Spleen (tissue), 11 donors: ENCODE measurements at regions not wholly inside any gene's neighbourhood (a gene's known extent, or its start where the extent isn't known, plus 50 kb on each side); places are given as distances from the start of the nearest gene placed in this dataset.

Source experiments
- DNase-seq: peaks from one replicate; pipeline ENCODE4 v3.0.0-alpha.2; 2020
- H3K27ac ChIP-seq, 8 donors: fragments of 200-600 bp; sonication (generic) in 7 of 8; 1 replicate in 4 of 8; 2 replicates in 4 of 8; pipeline versions ENCODE4 v1.5.0 to v1.8.0; 2016 to 2021; ENCODE audit warnings: inconsistent platforms in 4 of 8, mild to moderate bottlenecking in 4 of 8, moderate library complexity in 1 of 8
- H3K27me3 ChIP-seq, 7 donors: fragments of 200-600 bp; sonication (generic) in 6 of 7; replicated peaks in 1 of 7; 1 replicate in 4 of 7; 2 replicates in 3 of 7; pipeline versions ENCODE4 v1.5.0 to v1.8.0; 2016 to 2021; ENCODE audit warnings: inconsistent platforms in 3 of 7, mild to moderate bottlenecking in 1 of 7
- H3K36me3 ChIP-seq, 6 donors: fragments of 200-600 bp; sonication (generic) in 5 of 6; 1 replicate in 4 of 6; 2 replicates in 2 of 6; pipeline versions ENCODE4 v1.5.0 to v1.8.0; 2016 to 2021; ENCODE audit warnings: inconsistent platforms in 2 of 6
- H3K4me1 ChIP-seq, 6 donors: fragments of 200-600 bp; sonication (generic) in 5 of 6; 1 replicate in 3 of 6; 2 replicates in 3 of 6; pipeline versions ENCODE4 v1.5.0 to v1.8.0; 2016 to 2021; ENCODE audit warnings: inconsistent platforms in 3 of 6
- H3K4me3 ChIP-seq, 8 donors: fragments of 200-600 bp; sonication (generic) in 7 of 8; 1 replicate in 4 of 8; 2 replicates in 4 of 8; pipeline versions ENCODE4 v1.5.0 to v1.8.0; 2016 to 2021; ENCODE audit warnings: inconsistent platforms in 4 of 8, mild to moderate bottlenecking in 4 of 8, moderate library complexity in 2 of 8
- H3K9me3 ChIP-seq, 8 donors: fragments of 200-600 bp; sonication (generic) in 7 of 8; 1 replicate in 4 of 8; 2 replicates in 4 of 8; pipeline versions ENCODE4 v1.5.0 to v1.8.0; 2016 to 2021; ENCODE audit warnings: inconsistent platforms in 4 of 8
- CTCF ChIP-seq, 11 experiments: fragments of 200-600 bp in 7 of 11; fragments of 450-650 bp in 4 of 11; sonication (generic) in 4 of 11; IDR thresholded peaks in 8 of 11; conservative IDR thresholded peaks in 3 of 11; 1 replicate in 7 of 11; 2 replicates in 4 of 11; pipeline versions ENCODE4 v1.4.0 to v1.8.0; 2016 to 2021; ENCODE audit warnings: antibody characterized with exemption in 11 of 11, inconsistent platforms in 4 of 11, mild to moderate bottlenecking in 1 of 11
- POLR2A ChIP-seq, 3 donors: fragments of 450-650 bp; IDR thresholded peaks; one replicate each; pipeline ENCODE4 v1.5.1; 2017; ENCODE audit warnings: antibody characterized with exemption in 3 of 3, mild to moderate bottlenecking in 1 of 3
- POLR2AphosphoS5 ChIP-seq, 3 donors: sonication (generic); formaldehyde crosslinking; IDR thresholded peaks; one replicate each; pipeline ENCODE4 v1.5.1; 2017; ENCODE audit warnings: antibody characterized with exemption in 3 of 3
- WGBS, 5 donors: extraction: QIAGEN DNeasy Blood & Tissue Kit in 3 of 5; methylation state at CpG; one replicate each; pipeline versions ENCODE4 v1.1.5 to v1.1.7; 2013 to 2018; 5-methylcytosine and 5-hydroxymethylcytosine counted together
- intact Hi-C: fragments of 100-400 bp; cut with DNase I; formaldehyde crosslinking; loops from one replicate; pipeline ENCODE4 v1.15.0; 2023; ENCODE audit warnings: low total_unique reads
- donor health status: healthy with polysubstance abuse.
- donor health status: DM: no; HTN: no; CAD: no; lungs with moderate emphysema.
- donor health status: DM: no; HTN: no; CAD: no.
- donor health status: Bipolar disorder and iron deficiency.
- donor health status: healthy.
- donor health status: DM: no; HTN: no; CAD: no.
- donor health status: DM: yes; HTN: yes; CAD: no.

GRCh38 chr2:122643725-122644329 lies 888.4 kb downstream of the TSN start:
- Histone ChIP-seq H3K27me3 (no peaks in the 10 kb centered on the region), H3K36me3 (no peaks in the 10 kb centered on the region), H3K27ac (no peak overlapping the region), H3K4me3 (no peak overlapping the region), H3K9me3 (peaks cover 0 to 7% (median 0%) of the 10 kb centered on the region in 8 donors), H3K4me1 (no peaks in the 10 kb centered on the region)
- TF ChIP-seq POLR2AphosphoS5 (IDR thresholded peaks at IDR 0.05) (no peak), POLR2A (IDR thresholded peaks at IDR 0.05) (no peak), CTCF (IDR thresholded peaks at IDR 0.05 in 8 of 11, conservative IDR thresholded peaks at IDR 0.05 in 3 of 11) (no peak)
- intact Hi-C loops, result no loop called here
- WGBS, 5 donors, result 73 to 93% (median 84%) methylated on average over 1 of the region's 1 CpG
- no peak for DNase-seq

- H3K4me1 ChIP-seq, result no peaks in the 10 kb centered on the region
- no peak overlapping the region for H3K4me3 ChIP-seq
- no peaks in the 10 kb centered on the region for H3K9me3 ChIP-seq
- no peak overlapping the region for H3K27ac ChIP-seq
- TF ChIP-seq POLR2A (IDR thresholded peaks at IDR 0.05), result no peak
- TF ChIP-seq CTCF (IDR thresholded peaks at IDR 0.05 in 8 of 11, conservative IDR thresholded peaks at IDR 0.05 in 3 of 11), result no peak
- no peak for TF ChIP-seq POLR2AphosphoS5 (IDR thresholded peaks at IDR 0.05)
- 49 to 81% (median 74%) methylated on average over 2 of the region's 2 CpGs for WGBS, 5 donors
- DNase-seq, result no peak
- no peaks in the 10 kb centered on the region for H3K36me3 ChIP-seq
- no peaks in the 10 kb centered on the region for H3K27me3 ChIP-seq
- intact Hi-C loops, result no loop called here
These were observed 895.8 kb downstream of the TSN start for GRCh38 chr2:122651236-122651635.

- no peak overlapping the region for H3K27ac ChIP-seq
- TF ChIP-seq POLR2A (IDR thresholded peaks at IDR 0.05), result no peak
- TF ChIP-seq POLR2AphosphoS5 (IDR thresholded peaks at IDR 0.05), result no peak
- TF ChIP-seq CTCF (IDR thresholded peaks at IDR 0.05 in 8 of 11, conservative IDR thresholded peaks at IDR 0.05 in 3 of 11), result no peak
- H3K27me3 ChIP-seq, result no peaks in the 10 kb centered on the region
- no peaks in the 10 kb centered on the region for H3K36me3 ChIP-seq
- H3K4me1 ChIP-seq, result no peaks in the 10 kb centered on the region
- intact Hi-C loops, result no loop called here
- no peak for DNase-seq
- WGBS, 5 donors, result 89 to 96% (median 91%) methylated on average over 2 of the region's 2 CpGs
- H3K4me3 ChIP-seq, result no peak overlapping the region
- H3K9me3 ChIP-seq, result no peaks in the 10 kb centered on the region
These were observed 896.3 kb downstream of the TSN start for GRCh38 chr2:122651780-122652179.

GRCh38 chr2:122652670-122653069 lies 897.2 kb downstream of the TSN start:
- H3K9me3 ChIP-seq, result no peaks in the 10 kb centered on the region
- no peak for DNase-seq

More at GRCh38 chr2:122652670-122653069, 897.2 kb downstream of the TSN start:
- intact Hi-C loops, result no loop called here
- no peaks in the 10 kb centered on the region for H3K36me3 ChIP-seq
- H3K4me3 ChIP-seq, result no peak overlapping the region
- TF ChIP-seq POLR2AphosphoS5 (IDR thresholded peaks at IDR 0.05) (no peak), POLR2A (IDR thresholded peaks at IDR 0.05) (no peak), CTCF (IDR thresholded peaks at IDR 0.05 in 8 of 11, conservative IDR thresholded peaks at IDR 0.05 in 3 of 11) (no peak)
- no peaks in the 10 kb centered on the region for H3K27me3 ChIP-seq
- 64 to 81% (median 78%) methylated on average over 3 of the region's 3 CpGs for WGBS, 5 donors
- no peaks in the 10 kb centered on the region for H3K4me1 ChIP-seq
- no peak overlapping the region for H3K27ac ChIP-seq
